ENCODE measurements at regions not wholly inside any gene's neighbourhood (a gene's known extent, or its start where the extent isn't known, plus 50 kb on each side); places are given as distances from the start of the nearest gene placed in this dataset.

DNA sequence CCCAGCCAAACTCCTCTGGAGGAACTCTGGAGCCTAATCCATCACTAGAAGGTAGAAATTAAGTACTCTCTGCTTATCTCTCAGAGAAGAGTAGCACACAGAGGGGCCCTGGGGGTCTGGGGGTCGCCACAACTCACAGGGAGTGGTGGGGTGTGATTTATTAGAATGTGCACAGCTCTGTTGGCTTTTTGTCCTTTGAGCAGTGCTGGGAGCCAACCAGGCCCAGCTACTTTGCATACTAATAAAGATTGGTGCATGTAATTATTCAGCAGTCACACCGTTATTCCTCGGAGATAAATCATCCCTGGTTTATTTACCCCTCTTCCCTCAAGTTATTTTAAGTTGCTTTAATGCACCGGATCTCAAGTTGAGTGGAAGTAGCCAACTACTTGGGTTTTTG, 606.7 kb upstream of the EEF2KMT start:
- no peak for DNase-seq

DNA sequence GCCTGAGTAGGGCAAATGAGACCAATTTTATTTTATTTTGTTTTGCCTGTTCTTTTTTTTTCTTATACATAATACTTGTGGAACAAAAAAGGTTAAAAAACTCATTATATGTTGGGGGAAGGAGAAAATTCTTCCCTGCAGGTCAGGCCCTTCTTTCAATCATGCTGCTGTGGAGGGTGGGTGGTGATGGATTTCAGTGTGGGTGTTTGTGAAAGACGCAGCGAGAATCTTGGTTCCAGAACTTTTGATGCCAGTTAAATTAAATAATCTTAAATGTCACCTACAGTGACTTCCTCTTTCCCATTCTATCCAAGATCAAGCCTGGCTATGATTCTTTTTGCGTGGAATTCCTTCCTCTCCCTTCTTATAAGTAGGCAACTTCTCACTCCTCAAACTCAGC, 595.8 kb upstream of the EEF2KMT start:
- DNase-seq = no peak

DNA sequence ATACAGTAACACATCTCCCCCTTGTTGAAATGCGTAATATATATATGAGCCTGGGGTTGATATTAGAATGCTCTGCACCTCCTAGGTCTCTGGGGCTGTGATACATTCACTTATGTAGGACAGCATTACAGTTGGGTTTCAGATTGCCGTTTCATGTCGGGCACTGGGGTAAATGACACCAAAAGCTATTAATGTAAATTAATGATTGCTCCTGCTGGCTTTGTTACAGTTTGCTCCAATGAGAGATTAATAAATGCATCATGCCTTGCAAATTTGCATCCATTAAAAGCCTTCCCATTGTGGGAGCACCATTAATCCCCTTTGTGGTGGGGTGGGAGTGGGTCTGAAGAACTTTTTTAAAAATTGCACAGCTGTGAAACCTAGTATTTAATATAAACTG, 584.4 kb upstream of the EEF2KMT start:
- DNase-seq = no peak

DNA sequence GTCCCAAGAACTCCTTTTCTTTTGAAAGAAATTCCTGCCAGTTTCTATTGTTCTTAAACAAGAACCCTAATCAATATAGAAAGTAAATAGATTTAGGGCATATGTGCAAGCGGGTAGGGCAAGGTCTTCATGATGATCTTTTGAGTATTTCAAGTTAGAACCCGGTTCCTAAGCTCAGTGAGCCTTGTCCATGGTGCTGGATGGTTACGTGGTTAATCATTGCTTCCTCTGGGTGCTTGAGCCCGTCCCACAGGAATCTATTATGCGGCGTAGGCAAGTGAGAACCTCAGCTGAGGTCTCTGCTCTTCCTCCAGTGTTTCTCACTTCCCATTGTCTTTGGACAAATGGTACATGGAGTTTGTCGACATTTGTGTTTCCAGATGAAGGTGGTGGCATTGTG, 580.8 kb upstream of the EEF2KMT start:
- no peak for DNase-seq

DNA sequence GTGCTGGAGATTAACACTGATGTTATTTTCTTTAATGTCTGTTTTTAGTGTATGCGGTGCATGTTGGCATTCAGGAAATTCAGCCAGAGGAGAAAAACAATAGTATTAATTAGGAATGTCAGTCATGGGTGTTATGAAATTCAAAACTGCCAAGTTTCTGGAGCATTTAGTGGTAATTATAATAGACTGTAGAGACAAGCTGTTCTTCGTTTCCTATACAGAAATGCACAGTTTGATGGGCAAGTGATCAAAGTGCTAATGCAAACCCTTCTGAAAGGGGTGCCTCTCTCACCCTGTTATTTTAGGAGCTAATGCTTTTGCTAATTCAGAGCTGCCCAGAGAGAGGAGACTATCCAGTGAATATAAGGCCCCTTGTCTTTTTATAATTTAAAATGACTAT, 573.8 kb upstream of the EEF2KMT start:
- no peak for DNase-seq

DNA sequence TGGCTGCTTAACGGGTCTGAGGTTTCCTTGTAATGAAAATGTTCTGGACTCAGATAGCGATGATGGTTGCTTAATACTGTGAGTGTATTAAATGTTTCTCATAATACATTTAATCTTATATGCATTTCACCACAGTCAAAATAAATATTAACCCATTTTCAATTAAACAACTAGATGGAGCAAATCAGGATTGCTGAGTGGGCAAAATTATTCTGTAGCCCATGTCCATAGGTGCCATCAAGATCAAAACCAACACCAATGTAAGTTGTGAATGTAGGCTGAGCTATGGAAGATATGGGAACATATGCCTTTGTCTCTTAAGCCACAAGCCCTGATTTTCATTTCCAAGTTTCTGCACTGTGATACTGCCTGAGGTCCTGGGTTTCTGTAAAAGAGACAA, 572.6 kb upstream of the EEF2KMT start:
- DNase-seq = no peak

DNA sequence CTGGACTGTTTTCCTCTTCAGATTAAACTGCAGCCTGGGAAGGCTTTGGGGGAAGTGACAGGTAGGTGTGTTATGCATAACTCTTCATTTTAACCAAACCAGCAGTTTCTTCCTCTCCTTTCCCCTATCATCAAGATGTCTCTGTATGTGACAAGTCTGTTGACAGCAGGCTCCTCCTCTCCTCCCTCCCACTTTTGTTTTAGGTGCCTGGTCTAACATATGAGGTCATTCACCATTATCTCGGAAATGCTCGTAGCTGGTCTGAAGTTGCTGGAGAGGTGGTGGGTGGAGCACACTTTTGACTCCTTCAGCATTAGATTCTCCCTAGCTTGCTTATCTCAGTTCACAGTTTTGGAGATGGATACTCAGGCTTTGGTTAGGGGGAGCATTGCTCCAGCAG, 571.0 kb upstream of the EEF2KMT start:
- DNase-seq = no peak

DNA sequence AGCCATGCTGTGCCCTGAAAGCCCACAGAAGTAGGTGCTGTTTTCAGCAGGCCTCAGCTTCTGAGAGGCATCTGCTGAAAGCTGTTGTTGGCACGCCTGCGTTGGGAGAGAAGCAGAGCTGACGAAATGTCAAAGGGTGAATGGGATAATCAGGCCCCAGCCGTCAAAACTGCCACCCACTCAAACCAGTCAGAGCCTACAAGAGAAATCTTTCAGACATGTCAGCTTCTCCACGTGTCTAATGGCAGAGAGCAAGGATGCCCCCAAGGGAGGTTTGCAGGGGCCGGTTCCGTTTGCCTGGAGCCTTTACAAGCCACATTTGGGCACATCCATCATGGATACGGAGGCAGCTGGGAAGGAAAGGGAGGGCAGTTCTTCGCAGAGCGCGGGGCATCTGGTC, 568.2 kb upstream of the EEF2KMT start:
- DNase-seq = no peak

DNA sequence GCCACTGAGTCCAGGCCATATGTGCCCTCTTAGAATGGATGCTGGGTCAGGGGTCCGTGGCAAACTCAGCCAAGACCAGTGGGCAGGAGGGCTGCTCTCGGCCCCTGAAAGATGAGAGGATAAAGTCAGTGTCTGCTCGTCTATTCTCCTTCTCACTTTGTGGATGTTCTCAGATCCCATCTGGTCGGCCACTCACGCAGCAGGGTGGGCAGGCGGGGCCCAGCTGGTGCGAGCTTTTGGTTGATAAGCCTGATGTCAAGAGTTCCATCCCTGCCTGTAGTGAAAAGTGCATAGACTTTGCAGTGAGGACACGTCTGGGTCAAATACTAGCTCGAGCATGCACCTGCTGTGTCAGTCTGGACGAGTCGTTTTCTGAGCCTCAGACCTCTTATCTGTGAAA, 556.2 kb upstream of the EEF2KMT start:
- DNase-seq = no peak

DNA sequence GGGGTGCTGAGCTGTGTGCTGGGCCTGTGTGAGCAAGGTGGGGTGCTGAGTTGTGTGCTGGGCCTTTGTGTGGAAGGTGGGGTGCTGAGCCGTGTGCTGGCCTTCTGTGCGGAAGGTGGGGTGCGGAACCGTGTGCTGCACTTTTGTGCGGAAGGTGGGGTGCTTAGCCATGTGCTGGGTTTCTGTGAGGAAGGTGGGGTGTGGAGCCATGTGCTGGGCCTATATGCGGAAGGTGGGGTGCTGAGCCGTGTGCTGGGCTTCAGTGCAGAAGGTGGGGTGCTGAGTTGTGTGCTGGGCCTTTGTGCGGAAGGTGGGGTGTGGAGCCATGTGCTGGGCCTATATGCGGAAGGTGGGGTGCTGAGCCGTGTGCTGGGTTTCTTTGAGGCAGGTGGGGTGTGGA, 555.4 kb upstream of the EEF2KMT start:
- DNase-seq = no peak

DNA sequence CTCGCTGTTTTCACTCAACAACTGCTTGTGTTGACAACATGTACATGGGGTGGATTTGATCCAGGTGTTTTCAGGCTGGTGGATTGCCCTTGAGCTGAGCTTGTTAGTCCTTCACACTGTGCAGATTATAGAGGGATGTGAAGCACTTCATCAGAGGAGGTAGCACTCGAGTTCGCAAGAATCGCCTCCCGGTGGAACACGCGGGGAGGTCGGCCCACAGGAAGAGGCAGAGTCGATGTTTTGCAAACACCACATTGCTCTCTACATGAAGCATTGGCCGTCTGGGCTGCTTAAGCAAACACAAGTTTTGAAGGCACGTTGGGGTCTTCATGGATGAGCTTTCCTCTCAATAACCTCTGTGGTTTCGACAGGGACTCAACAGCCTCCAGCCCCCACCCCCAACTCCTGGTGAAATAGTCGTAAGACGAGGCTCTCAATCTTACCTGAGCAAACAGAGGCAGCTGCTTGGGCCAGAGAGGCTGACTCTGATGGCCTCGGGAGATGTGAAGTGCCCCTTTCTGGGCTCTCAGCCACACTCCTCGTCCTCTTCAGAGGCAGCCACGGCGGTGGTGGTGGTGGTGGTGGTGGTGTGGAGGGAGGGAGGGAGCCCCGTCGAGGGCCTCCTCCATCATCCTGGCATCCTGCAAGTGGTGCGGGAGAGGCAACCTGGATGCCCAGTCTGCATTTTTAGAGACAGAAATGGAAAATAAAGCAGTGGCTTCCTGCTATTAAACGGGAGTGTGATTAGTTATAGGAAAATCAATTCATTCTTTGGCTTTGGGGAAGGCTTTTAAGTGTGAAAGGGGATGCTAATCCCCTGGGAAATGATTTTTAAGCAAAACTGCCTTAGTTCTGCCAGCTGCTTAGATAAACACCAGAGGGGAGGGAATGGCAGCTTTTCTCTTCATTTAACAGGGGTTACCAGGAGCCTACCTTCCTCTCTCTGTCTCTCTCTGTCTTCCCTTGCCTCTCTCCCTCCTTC, 552.5 kb upstream of the EEF2KMT start:
- no peak for DNase-seq

DNA sequence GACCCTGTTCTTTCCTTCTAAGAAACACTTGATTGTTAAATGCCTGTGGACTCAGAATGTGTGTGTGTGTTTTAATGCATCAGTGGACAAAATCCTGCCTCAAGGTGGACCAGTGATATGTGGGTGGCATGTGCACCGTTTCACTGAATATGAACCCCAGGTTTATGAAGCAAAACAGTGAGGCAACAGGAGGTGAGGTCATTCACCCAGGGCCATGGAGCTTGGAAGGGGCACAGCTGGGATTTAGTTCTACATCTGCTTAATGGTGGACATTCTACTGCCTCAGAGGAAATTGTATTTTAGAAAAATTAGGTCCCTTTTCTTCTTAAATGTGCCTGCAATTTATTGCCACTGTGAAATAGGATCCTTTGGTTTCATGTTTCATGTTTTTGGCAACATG, 549.5 kb upstream of the EEF2KMT start:
- no peak for DNase-seq

DNA sequence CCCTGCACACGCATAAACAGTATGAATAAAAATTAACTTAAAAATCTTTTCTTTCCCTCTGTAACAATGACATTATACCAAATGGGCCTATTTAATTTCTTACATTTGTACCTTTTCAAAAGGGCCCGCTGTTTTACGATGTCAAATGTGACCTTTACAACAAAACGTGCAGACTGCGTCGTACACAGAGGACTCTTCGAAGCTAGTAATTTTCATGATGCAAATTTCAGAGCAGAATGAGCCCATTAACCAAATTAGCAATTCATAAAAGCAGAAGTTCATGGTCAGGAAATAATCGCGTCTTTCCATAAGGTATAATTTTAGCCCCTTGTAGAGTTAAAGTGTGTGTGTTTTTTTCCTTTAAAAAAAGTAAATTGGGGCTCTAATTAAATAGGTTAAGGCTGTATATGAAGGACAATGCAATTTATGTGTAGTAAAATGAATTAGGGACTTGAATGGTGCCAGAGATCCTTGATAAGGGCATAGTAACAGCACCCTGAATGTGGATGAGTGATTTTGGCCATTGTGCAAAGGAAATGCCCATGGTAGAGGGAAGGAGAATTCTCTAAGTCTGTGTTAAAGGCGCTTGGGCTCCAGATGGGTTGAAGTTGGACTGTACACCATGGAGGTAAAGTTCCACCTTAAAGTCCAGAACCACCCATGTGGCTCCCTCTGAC, 546.4 kb upstream of the EEF2KMT start:
- no peak for DNase-seq

DNA sequence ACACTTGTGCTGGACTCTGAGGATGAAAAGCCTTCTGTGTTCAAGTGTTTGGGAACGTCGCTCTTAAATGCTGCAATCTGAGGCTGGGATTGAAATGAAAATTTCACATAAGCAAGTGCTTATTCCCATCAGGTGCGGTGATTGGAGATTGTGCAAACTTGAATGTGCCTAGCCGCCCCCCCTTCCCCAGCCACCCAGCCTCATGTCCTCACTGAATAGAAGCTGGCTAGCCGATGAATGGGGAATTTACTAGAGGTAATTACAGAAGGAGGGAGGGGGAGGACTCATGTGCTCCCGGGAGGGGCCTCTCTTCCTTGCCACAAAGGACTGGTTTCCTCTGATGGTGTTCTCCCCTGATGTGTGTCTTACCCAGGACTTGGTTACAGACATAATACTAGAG, 544.8 kb upstream of the EEF2KMT start:
- no peak for DNase-seq

DNA sequence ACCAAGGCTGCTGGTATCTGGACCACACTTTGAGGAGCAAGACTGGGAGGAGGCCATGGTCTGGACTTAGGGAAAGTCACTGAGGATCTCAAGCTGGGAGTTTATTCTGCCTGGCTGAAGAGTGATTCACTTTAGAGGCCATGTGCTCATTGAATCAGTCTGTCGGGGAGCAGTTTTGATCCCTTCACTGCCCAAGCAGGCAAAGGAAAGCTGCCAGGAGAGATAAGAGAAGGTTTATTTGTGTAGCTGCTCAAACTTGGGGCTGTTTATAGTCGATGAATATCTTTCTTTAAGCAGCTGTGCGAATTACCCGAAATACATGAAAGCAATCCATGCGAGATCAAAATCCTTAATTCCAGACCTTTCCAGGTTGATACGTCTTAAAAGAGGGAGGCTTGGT, 544.4 kb upstream of the EEF2KMT start:
- DNase-seq = no peak

DNA sequence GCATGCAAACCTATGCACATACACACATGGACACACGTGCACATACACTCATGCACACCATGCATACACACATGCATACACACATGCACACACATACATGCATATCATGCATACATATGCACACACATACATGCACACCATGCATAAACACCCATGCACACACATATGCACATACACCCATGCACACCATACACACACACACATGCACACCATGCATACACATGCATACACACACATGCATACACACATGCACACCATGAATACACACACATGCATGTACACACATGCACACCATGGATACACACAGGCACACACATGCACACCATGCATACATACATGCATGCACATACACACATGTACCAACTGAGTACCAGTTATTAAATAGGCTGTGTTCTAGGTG, 543.3 kb upstream of the EEF2KMT start:
- DNase-seq = no peak

DNA sequence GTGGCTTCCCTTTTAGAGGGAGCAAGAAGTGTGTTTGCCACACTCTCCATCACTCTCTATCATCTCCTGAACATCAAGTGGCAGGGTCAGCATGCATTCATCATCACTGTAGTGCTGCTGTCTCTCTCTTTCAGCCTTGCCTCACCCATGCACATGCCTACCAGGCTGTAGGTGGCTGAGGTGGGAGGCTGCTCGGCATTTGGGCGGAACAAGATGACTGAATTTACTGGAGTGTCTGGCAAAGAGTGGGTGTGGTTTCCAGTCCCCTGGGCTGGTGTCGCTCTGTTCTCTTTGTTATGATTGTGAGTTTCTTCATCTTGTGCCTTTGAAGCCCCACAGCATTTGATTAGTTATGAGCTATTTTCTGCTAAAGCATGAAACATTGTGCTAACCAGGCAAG, 541.9 kb upstream of the EEF2KMT start:
- no peak for DNase-seq

DNA sequence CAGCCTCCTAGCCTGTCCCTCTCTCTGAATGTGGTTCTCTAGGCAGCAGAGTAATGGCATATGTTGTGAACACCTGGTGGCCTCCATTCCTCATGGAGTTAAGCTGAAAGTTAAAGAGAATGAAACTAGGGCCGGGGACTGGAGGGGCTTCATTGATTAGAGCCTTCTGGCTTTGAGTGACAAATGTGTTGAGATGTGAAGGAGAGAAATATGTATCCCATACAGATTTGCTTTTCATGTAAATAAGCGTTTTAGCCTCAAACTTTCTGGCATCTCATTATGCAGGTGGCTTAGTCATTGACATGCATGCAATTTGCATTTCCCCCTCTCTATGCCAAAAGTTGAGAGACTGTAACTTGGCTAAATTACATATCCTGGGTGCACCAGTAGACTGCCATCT, 537.7 kb upstream of the EEF2KMT start:
- no peak for DNase-seq

DNA sequence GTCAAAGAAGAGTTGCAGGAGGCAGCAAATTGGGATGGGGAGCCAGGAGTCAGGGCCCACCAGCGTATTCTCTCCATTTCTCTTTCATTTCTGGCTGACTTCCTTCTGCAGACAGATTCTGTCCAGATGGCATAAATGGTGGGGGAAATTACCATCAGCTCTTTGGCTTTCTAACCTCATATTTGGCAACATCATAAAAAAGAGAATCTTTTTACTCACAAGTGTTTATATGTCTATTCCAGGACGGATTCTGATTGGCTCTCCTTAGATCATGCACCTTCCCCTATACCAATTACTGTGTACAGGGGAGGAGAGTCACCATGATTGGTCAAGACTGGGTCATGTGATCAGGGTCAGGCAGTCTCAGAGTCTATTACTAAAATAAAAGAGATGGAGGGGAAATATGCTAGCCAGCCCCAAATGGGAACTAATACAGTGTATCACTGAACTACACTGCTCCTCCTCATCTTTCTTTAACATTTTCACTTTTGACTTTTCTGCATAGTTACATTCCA, 537.1 kb upstream of the EEF2KMT start:
- DNase-seq = no peak

DNA sequence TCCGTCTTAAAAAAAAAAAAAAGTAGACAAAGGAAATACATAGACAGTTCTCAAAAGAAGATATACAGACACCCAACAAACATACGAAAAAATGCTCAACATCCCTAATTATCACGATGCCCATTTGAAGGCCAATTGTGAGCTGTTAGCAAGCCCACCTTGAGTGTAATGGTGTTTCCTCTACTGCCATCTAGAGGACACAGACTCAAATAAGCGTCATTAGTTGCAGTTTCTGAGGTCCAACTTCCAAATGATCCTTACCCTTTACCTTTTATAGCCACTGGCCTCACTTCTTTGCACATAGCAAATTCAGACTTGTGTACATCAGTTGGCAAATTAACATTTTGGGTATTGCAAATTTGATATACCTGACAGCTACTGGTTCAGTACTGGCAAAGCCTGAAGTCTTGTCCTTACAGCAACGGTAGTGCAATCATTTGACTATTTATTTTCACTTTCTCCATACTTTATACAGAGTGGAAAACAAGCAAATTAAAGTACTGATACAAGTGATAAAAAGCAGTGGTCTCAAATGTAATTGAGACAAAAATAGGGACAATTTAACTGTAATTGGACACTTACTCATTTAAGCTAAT, 536.3 kb upstream of the EEF2KMT start:
- no peak for DNase-seq

DNA sequence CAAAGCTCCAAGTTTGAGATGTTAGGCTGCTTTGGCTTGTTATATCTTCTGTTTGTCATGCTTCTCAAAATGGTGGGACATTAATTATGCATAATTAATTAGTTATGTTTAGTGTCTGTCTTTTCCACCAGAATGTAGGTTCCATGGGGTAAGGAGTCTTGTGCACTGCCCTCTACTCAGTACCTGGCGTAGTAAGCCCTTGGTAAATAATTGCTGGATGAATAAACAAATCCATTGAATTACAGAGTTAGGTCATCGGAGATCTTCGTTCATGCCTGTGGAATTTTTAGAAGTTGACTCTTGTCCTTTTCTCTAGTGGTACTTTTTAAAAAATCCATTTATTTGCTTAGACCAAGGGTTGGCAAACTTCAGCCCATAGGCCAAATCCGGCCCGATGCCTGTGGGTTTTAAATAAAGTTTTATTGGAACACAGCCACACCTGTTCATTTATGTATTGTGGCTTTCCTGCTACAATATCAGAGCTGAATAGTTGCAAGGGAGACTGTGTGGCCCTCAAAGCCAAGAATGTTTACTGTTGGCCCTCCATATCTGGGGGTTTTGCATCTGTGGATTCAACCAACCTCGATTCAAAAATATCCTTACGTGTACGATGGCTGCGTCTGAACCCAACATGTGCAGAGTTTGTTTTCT, 524.8 kb upstream of the EEF2KMT start:
- no peak for DNase-seq

DNA sequence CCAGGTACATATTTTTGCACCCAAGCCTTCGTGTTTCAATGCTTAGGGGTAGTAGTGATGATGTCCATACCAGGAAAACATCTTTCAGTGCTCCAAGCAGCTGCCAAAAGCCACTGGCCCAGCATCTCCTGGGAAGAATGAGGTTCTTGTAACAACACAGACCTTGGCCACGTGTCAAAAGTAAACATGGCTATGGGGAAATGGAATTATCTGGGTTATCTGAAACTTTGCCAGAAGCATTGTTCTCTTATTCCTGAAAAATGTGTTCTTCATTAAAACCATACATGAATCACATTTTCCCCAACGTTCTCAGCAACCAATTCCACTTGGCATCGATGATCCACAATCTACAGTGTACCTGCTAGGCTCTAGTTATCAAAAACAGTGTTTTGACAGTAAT, 524.2 kb upstream of the EEF2KMT start:
- DNase-seq = no peak

DNA sequence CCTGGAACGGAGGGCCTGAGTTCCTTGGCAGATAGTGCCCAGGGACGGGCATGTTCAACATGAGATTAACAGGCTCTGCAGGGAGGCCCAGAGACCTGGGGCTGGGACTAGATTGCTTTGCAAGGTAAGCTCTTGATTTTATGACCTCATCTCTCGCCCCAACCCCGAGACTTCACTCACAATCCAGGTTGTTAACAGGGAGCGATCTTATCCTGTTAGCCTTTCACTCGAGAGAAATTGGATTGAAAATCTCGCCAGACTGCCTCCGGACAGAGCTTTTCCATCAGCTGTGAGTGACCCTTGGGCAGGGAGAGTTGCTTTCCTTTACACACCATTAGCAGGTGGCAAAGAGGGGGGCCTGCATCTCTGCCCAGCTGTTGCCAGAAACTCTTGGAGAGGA, 521.7 kb upstream of the EEF2KMT start:
- no peak for DNase-seq
